Vagina (tissue), 2 donors: ENCODE measurements at regions not wholly inside any gene's neighbourhood (a gene's known extent, or its start where the extent isn't known, plus 50 kb on each side); places are given as distances from the start of the nearest gene placed in this dataset.
"Not testable (repeated sequence)": the region's sequence is repeated elsewhere in the genome, so short reads cannot be mapped to it uniquely, and the experiment has no call there.

Experiments used
- POLR2A ChIP-seq, 2 donors: fragments of 450-650 bp; IDR thresholded peaks; one replicate each; pipeline ENCODE4 v1.6.1; 2017; ENCODE audit warnings: antibody characterized with exemption in 2 of 2, mild to moderate bottlenecking in 2 of 2, moderate library complexity in 2 of 2
- POLR2AphosphoS5 ChIP-seq, 2 donors: sonication (generic); formaldehyde crosslinking; IDR thresholded peaks; one replicate each; pipeline ENCODE4 v1.9.0; 2017; ENCODE audit warnings: antibody characterized with exemption in 2 of 2, mild to moderate bottlenecking in 2 of 2, low read depth in 1 of 2; ENCODE audit not compliant: insufficient read depth in 1 of 2
- TF ChIP-seq, protein P1 (sequence below), 3 experiments: fragments of 450-650 bp in 2 of 3; fragments of 200-600 bp in 1 of 3; sonication (generic) in 1 of 3; IDR thresholded peaks; one replicate each; pipeline ENCODE4 v1.5.1; 2017 to 2019; ENCODE audit warnings: antibody characterized with exemption in 3 of 3, mild to moderate bottlenecking in 2 of 3, moderate library complexity in 2 of 3

DNA sequence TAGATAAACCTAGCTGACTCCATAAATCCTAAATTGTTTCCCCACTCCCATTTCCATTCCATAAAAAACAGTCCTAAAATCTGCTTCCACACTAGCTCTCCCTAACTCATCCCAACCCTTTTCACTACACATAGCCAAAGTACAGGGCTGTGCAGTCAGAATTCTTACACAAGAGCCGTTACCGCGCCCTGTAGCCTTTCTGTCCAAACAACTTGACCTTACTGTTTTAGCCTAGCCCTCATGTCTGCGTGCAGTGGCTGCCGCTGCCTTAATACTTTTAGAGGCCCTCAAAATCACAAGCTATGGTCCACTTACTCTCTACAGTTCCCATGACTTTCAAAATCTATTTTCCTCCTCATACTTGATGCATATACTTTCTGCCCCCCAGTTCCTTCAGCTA lies 516.8 kb downstream of the MATN1 start:
- TF ChIP-seq, protein P1, sequence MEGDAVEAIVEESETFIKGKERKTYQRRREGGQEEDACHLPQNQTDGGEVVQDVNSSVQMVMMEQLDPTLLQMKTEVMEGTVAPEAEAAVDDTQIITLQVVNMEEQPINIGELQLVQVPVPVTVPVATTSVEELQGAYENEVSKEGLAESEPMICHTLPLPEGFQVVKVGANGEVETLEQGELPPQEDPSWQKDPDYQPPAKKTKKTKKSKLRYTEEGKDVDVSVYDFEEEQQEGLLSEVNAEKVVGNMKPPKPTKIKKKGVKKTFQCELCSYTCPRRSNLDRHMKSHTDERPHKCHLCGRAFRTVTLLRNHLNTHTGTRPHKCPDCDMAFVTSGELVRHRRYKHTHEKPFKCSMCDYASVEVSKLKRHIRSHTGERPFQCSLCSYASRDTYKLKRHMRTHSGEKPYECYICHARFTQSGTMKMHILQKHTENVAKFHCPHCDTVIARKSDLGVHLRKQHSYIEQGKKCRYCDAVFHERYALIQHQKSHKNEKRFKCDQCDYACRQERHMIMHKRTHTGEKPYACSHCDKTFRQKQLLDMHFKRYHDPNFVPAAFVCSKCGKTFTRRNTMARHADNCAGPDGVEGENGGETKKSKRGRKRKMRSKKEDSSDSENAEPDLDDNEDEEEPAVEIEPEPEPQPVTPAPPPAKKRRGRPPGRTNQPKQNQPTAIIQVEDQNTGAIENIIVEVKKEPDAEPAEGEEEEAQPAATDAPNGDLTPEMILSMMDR (IDR thresholded peaks at IDR 0.05), result not testable (repeated sequence)
- not testable (repeated sequence) for TF ChIP-seq POLR2A (IDR thresholded peaks at IDR 0.05); POLR2AphosphoS5 (IDR thresholded peaks at IDR 0.05; ENCODE audit: insufficient read depth in 1 of 2, low read depth in 1 of 2)
